HG03520 (cell line): ENCODE measurements at regions not wholly inside any gene's neighbourhood (a gene's known extent, or its start where the extent isn't known, plus 50 kb on each side); places are given as distances from the start of the nearest gene placed in this dataset.

ENCODE experiments used
- ATAC-seq: cut with Tn5 transposase; IDR thresholded peaks from one replicate; pipeline ENCODE4 v1.9.1; 2021; ENCODE audit warnings: mild to moderate bottlenecking, moderate library complexity; ENCODE audit not compliant: unreplicated experiment

GRCh38 chr13:64866331-64866730 is 2363.8 kb downstream of the PCDH9 start:
- ATAC-seq, result no peak

- ATAC-seq, result no peak
Measured at GRCh38 chr13:64855506-64855905, 2374.6 kb downstream of the PCDH9 start.

GRCh38 chr13:64850017-64850416 is 2380.1 kb downstream of the PCDH9 start:
- no peak for ATAC-seq

- no peak for ATAC-seq
Measured at GRCh38 chr13:64849196-64849595, 2380.9 kb downstream of the PCDH9 start.

- no peak for ATAC-seq
Measured at GRCh38 chr13:64847767-64848166, 2382.4 kb downstream of the PCDH9 start.

- no peak for ATAC-seq
Measured at GRCh38 chr13:64845110-64845509, 2385.0 kb downstream of the PCDH9 start.

- ATAC-seq, result no peak
Measured at GRCh38 chr13:64819081-64819480, 2411.1 kb downstream of the PCDH9 start.

- ATAC-seq, result no peak
Measured at GRCh38 chr13:64817691-64818090, 2412.4 kb downstream of the PCDH9 start.

- no peak for ATAC-seq
Measured at GRCh38 chr13:64810750-64811149, 2419.4 kb downstream of the PCDH9 start.

- no peak for ATAC-seq
Measured at GRCh38 chr13:64808704-64809103, 2421.4 kb downstream of the PCDH9 start.

GRCh38 chr13:64801768-64802167 is 2428.4 kb downstream of the PCDH9 start:
- no peak for ATAC-seq

GRCh38 chr13:64798422-64798821 is 2431.7 kb downstream of the PCDH9 start:
- no peak for ATAC-seq

GRCh38 chr13:64793592-64793991 is 2436.5 kb downstream of the PCDH9 start:
- no peak for ATAC-seq

- ATAC-seq, result no peak
Measured at GRCh38 chr13:64793131-64793530, 2437.0 kb downstream of the PCDH9 start.

GRCh38 chr13:64791373-64791772 is 2438.8 kb downstream of the PCDH9 start:
- ATAC-seq, result no peak

GRCh38 chr13:64782466-64782865 is 2447.7 kb downstream of the PCDH9 start:
- no peak for ATAC-seq

GRCh38 chr13:64778002-64778401 is 2452.1 kb downstream of the PCDH9 start:
- ATAC-seq, result no peak

- ATAC-seq, result no peak
Measured at GRCh38 chr13:64774915-64775314, 2455.2 kb downstream of the PCDH9 start.

GRCh38 chr13:64770743-64771142 is 2459.4 kb downstream of the PCDH9 start:
- no peak for ATAC-seq

- no peak for ATAC-seq
Measured at GRCh38 chr13:64767054-64767453, 2463.1 kb downstream of the PCDH9 start.

- ATAC-seq, result no peak
Measured at GRCh38 chr13:64765636-64766035, 2464.5 kb downstream of the PCDH9 start.

GRCh38 chr13:64758521-64759244 is 2471.5 kb downstream of the PCDH9 start:
- no peak for ATAC-seq

- ATAC-seq, result no peak
Measured at GRCh38 chr13:64756621-64757020, 2473.5 kb downstream of the PCDH9 start.
